Vagina (tissue), 2 donors: ENCODE measurements at regions not wholly inside any gene's neighbourhood (a gene's known extent, or its start where the extent isn't known, plus 50 kb on each side); places are given as distances from the start of the nearest gene placed in this dataset.

Experiments
- DNase-seq, 2 donors: peaks; one replicate each; pipeline ENCODE4 v3.0.0-alpha.2; 2017; ENCODE audit errors: extremely low spot score in 2 of 2
- H3K27ac ChIP-seq: fragments of 200-600 bp; sonication (generic); one replicate; pipeline ENCODE4 v1.5.1; 2019
- H3K27me3 ChIP-seq: fragments of 200-600 bp; sonication (generic); one replicate; pipeline ENCODE4 v1.5.1; 2019
- H3K36me3 ChIP-seq, 2 donors: fragments of 200-600 bp; sonication (generic); one replicate each; pipeline ENCODE4 v1.5.1; 2017 to 2019
- H3K4me1 ChIP-seq: fragments of 200-600 bp; sonication (generic); one replicate; pipeline ENCODE4 v1.5.1; 2019
- H3K4me3 ChIP-seq, 2 donors: fragments of 200-600 bp; sonication (generic); 1 replicate in 1 of 2; 2 replicates in 1 of 2; pipeline ENCODE4 v1.5.1; 2016 to 2019
- H3K9me3 ChIP-seq: fragments of 200-600 bp; sonication (generic); one replicate; pipeline ENCODE4 v1.5.1; 2019
- CTCF ChIP-seq, 3 experiments: fragments of 450-650 bp in 2 of 3; fragments of 200-600 bp in 1 of 3; sonication (generic) in 1 of 3; IDR thresholded peaks; one replicate each; pipeline ENCODE4 v1.5.1; 2017 to 2019; ENCODE audit warnings: antibody characterized with exemption in 3 of 3, mild to moderate bottlenecking in 2 of 3, moderate library complexity in 2 of 3
- POLR2A ChIP-seq, 2 donors: fragments of 450-650 bp; IDR thresholded peaks; one replicate each; pipeline ENCODE4 v1.6.1; 2017; ENCODE audit warnings: antibody characterized with exemption in 2 of 2, mild to moderate bottlenecking in 2 of 2, moderate library complexity in 2 of 2
- POLR2AphosphoS5 ChIP-seq, 2 donors: sonication (generic); formaldehyde crosslinking; IDR thresholded peaks; one replicate each; pipeline ENCODE4 v1.9.0; 2017; ENCODE audit warnings: antibody characterized with exemption in 2 of 2, mild to moderate bottlenecking in 2 of 2, low read depth in 1 of 2; ENCODE audit not compliant: insufficient read depth in 1 of 2
- intact Hi-C: fragments of 100-400 bp; cut with DNase I; formaldehyde crosslinking; loops from one replicate; pipeline ENCODE4 v1.15.1; 2023

GRCh38 chr3:146974001-146974400 is 368.9 kb upstream of the PLSCR5 start:
- no peaks in the 10 kb centered on the region for H3K9me3 ChIP-seq
- H3K27me3 ChIP-seq, result no peaks in the 10 kb centered on the region
- no peak overlapping the region for H3K4me3 ChIP-seq
- intact Hi-C loops, result no loop called here
- no peak for TF ChIP-seq CTCF (IDR thresholded peaks at IDR 0.05)
- TF ChIP-seq POLR2AphosphoS5 (IDR thresholded peaks at IDR 0.05; ENCODE audit: insufficient read depth in 1 of 2, low read depth in 1 of 2), result no peak
- no peak for TF ChIP-seq POLR2A (IDR thresholded peaks at IDR 0.05)
- H3K36me3 ChIP-seq, result no peaks in the 10 kb centered on the region
- DNase-seq, result no peak
- H3K27ac ChIP-seq, result no peak overlapping the region
- H3K4me1 ChIP-seq, result no peaks in the 10 kb centered on the region

GRCh38 chr3:146972726-146973125 is 367.6 kb upstream of the PLSCR5 start:
- TF ChIP-seq POLR2AphosphoS5 (IDR thresholded peaks at IDR 0.05; ENCODE audit: insufficient read depth in 1 of 2, low read depth in 1 of 2) (no peak), POLR2A (IDR thresholded peaks at IDR 0.05) (no peak), CTCF (IDR thresholded peaks at IDR 0.05) (no peak)
- intact Hi-C loops, result no loop called here
- no peaks in the 10 kb centered on the region for H3K9me3 ChIP-seq
- no peak overlapping the region for H3K4me3 ChIP-seq
- H3K36me3 ChIP-seq, result no peaks in the 10 kb centered on the region
- H3K4me1 ChIP-seq, result no peaks in the 10 kb centered on the region
- no peaks in the 10 kb centered on the region for H3K27me3 ChIP-seq
- H3K27ac ChIP-seq, result no peak overlapping the region
- DNase-seq, result no peak

DNA sequence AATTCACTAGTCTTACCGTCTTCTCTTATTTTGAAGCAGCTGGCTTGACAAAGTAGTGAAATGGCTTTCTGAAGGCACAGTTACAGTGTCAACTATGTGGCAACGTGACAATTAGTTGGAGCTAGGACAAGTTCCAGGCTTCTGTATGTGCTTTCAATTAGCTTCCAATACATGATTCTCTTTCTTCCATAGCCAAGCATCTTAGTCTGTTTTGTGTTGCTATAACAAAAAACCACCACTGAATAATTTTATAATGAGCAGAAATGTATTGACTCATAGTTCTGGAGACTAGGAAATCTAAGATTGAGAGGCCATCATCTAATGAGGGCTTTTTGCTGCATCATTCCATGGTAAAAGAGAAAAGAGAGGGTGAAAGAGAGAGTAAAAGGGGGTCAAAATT is 365.1 kb upstream of the PLSCR5 start:
- Histone ChIP-seq H3K27me3 (no peaks in the 10 kb centered on the region), H3K27ac (no peak overlapping the region), H3K4me1 (no peaks in the 10 kb centered on the region), H3K9me3 (no peaks in the 10 kb centered on the region), H3K4me3 (no peak overlapping the region), H3K36me3 (no peaks in the 10 kb centered on the region)
- intact Hi-C loops, result no loop called here
- TF ChIP-seq CTCF (IDR thresholded peaks at IDR 0.05) (no peak), POLR2AphosphoS5 (IDR thresholded peaks at IDR 0.05; ENCODE audit: insufficient read depth in 1 of 2, low read depth in 1 of 2) (no peak), POLR2A (IDR thresholded peaks at IDR 0.05) (no peak)
- no peak for DNase-seq

DNA sequence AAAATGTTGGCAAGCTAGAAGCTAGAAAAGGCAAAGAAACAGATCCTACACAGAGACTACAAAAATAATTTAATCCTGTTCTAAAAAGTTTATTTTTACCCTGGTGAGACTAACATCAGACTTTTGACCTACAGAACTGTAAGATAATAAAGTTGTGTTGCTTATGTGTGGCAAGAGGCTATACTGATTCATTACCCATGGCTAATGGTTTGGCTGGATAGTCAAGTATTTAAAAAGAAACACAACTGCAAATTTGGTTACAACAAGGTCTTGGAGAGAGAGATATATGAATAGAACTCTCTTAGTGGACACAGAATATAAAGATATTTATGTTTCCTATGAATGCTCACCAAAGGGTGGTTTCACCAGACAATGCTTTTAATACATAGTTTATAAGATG is 364.2 kb upstream of the PLSCR5 start:
- Histone ChIP-seq H3K27ac (no peak overlapping the region), H3K4me1 (no peaks in the 10 kb centered on the region), H3K36me3 (no peaks in the 10 kb centered on the region), H3K4me3 (no peak overlapping the region), H3K27me3 (no peaks in the 10 kb centered on the region), H3K9me3 (no peaks in the 10 kb centered on the region)
- no peak for DNase-seq
- no peak for TF ChIP-seq CTCF (IDR thresholded peaks at IDR 0.05)
- TF ChIP-seq POLR2AphosphoS5 (IDR thresholded peaks at IDR 0.05; ENCODE audit: insufficient read depth in 1 of 2, low read depth in 1 of 2), result no peak
- TF ChIP-seq POLR2A (IDR thresholded peaks at IDR 0.05), result no peak
- intact Hi-C loops, result no loop called here

DNA sequence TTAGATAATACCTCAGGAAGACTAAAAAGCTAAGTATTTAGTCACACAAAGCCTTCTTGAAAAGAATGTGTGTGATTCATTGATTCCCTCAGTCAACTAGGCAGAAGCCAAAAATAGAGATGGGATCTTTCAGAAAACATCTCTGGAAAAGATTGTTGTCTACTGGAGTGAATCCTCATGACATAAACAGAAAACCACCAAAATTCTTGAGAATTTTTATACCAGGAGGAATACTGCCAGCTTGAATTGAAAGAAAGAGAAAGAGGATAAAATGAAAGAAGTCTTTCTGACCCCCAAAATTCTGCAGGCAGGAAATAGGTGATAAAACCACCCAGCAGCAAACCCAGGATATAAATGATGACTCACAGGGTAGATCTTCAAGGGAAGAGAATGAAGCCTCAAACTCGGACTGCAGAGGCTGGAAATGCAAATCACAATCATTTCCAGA is 363.1 kb upstream of the PLSCR5 start:
- intact Hi-C loops, result no loop called here
- H3K27ac ChIP-seq, result no peak overlapping the region
- H3K4me1 ChIP-seq, result no peaks in the 10 kb centered on the region
- no peak overlapping the region for H3K4me3 ChIP-seq
- no peaks in the 10 kb centered on the region for H3K27me3 ChIP-seq
- H3K9me3 ChIP-seq, result no peaks in the 10 kb centered on the region
- DNase-seq, result no peak
- TF ChIP-seq CTCF (IDR thresholded peaks at IDR 0.05) (no peak), POLR2AphosphoS5 (IDR thresholded peaks at IDR 0.05; ENCODE audit: insufficient read depth in 1 of 2, low read depth in 1 of 2) (no peak), POLR2A (IDR thresholded peaks at IDR 0.05) (no peak)
- H3K36me3 ChIP-seq, result no peaks in the 10 kb centered on the region
